PC-3 (cell line): ENCODE measurements at regions not wholly inside any gene's neighbourhood (a gene's known extent, or its start where the extent isn't known, plus 50 kb on each side); places are given as distances from the start of the nearest gene placed in this dataset.

Source experiments
- CTCF ChIP-seq: fragments of 300-600 bp; sonication (generic); conservative IDR thresholded peaks from 2 replicates; pipeline ENCODE4 v1.5.1; 2017; ENCODE audit warnings: antibody characterized with exemption, low read depth, mild to moderate bottlenecking, low read length
- EZH2 ChIP-seq: fragments of 300-600 bp; sonication (generic); IDR thresholded peaks from one replicate; pipeline ENCODE4 v1.6.1; 2017; ENCODE audit warnings: antibody characterized with exemption, mild to moderate bottlenecking, low read length; ENCODE audit not compliant: unreplicated experiment
- EZH2phosphoT487 ChIP-seq: fragments of 300-600 bp; sonication (generic); IDR thresholded peaks from 2 replicates; pipeline ENCODE4 v1.6.1; 2018; ENCODE audit warnings: mild to moderate bottlenecking, antibody characterized with exemption, low read length, borderline replicate concordance

GRCh38 chr18:10303171-10303570 lies 151.3 kb upstream of the APCDD1 start:
- no peak for TF ChIP-seq EZH2
- TF ChIP-seq CTCF, result no peak
- TF ChIP-seq EZH2phosphoT487, result no peak
